ENCODE measurements at regions not wholly inside any gene's neighbourhood (a gene's known extent, or its start where the extent isn't known, plus 50 kb on each side); places are given as distances from the start of the nearest gene placed in this dataset.

GRCh38 chr13:74414458-74414857 lies 280.3 kb upstream of the KLF12 start:
- no peaks in the 10 kb centered on the region for H3K36me3 ChIP-seq
- no peak overlapping the region for H3K4me3 ChIP-seq
- no peaks in the 10 kb centered on the region for H3K9me3 ChIP-seq
- H3K4me1 ChIP-seq = no peaks in the 10 kb centered on the region
- intact Hi-C loops (cut with DNase I; ENCODE audit: low total_unique reads) (no loop called here), in situ Hi-C loops (cut with MboI; ENCODE audit: low pct_ligation_motif_present in 1 of 4, low pct_unique_long_range_greater_than_20kb in 1 of 4, low sequenced_read_pairs in 3 of 4) (no loop called here)
- H3K27me3 ChIP-seq = no peaks in the 10 kb centered on the region
- TF ChIP-seq EP300 (IDR thresholded peaks at IDR 0.05; ENCODE audit: low read depth) (no peak), CTCF (IDR thresholded peaks at IDR 0.05) (no peak), POLR2A (IDR thresholded peaks at IDR 0.05) (no peak), POLR2AphosphoS5 (IDR thresholded peaks at IDR 0.05) (no peak)
- 85% methylated on average over 6 of the region's 6 CpGs; no CpG with 5 or more reads in 1 of the 2 donors for WGBS, 2 donors (ENCODE audit: low coverage in 1 of 2)
- H3K27ac ChIP-seq = no peak overlapping the region
- DNase-seq = no peak

GRCh38 chr13:74413482-74413881 lies 279.3 kb upstream of the KLF12 start:
- TF ChIP-seq POLR2AphosphoS5 (IDR thresholded peaks at IDR 0.05) = no peak
- no peak for TF ChIP-seq EP300 (IDR thresholded peaks at IDR 0.05; ENCODE audit: low read depth)
- TF ChIP-seq POLR2A (IDR thresholded peaks at IDR 0.05) = no peak
- no peak for TF ChIP-seq CTCF (IDR thresholded peaks at IDR 0.05)
- H3K36me3 ChIP-seq = no peaks in the 10 kb centered on the region
- H3K27ac ChIP-seq = no peak overlapping the region
- H3K27me3 ChIP-seq = no peaks in the 10 kb centered on the region
- intact Hi-C loops (cut with DNase I; ENCODE audit: low total_unique reads) (no loop called here), in situ Hi-C loops (cut with MboI; ENCODE audit: low pct_ligation_motif_present in 1 of 4, low pct_unique_long_range_greater_than_20kb in 1 of 4, low sequenced_read_pairs in 3 of 4) (no loop called here)
- 90% methylated on average over 5 of the region's 8 CpGs; no CpG with 5 or more reads in 1 of the 2 donors for WGBS, 2 donors (ENCODE audit: low coverage in 1 of 2)
- H3K9me3 ChIP-seq = no peaks in the 10 kb centered on the region
- no peak overlapping the region for H3K4me3 ChIP-seq
- DNase-seq = no peak
- H3K4me1 ChIP-seq = no peaks in the 10 kb centered on the region

GRCh38 chr13:74409551-74409950 lies 275.3 kb upstream of the KLF12 start:
- Histone ChIP-seq H3K4me3 (no peak overlapping the region), H3K9me3 (no peaks in the 10 kb centered on the region), H3K36me3 (no peaks in the 10 kb centered on the region), H3K4me1 (no peaks in the 10 kb centered on the region), H3K27ac (no peak overlapping the region), H3K27me3 (no peaks in the 10 kb centered on the region)
- TF ChIP-seq EP300 (IDR thresholded peaks at IDR 0.05; ENCODE audit: low read depth) (no peak), POLR2AphosphoS5 (IDR thresholded peaks at IDR 0.05) (no peak), POLR2A (IDR thresholded peaks at IDR 0.05) (no peak), CTCF (IDR thresholded peaks at IDR 0.05) (no peak)
- 65 to 80% methylated on average over 5 of the region's 5 CpGs for WGBS, 2 donors (ENCODE audit: low coverage in 1 of 2)
- in situ Hi-C loops (cut with MboI; ENCODE audit: low pct_ligation_motif_present in 1 of 4, low pct_unique_long_range_greater_than_20kb in 1 of 4, low sequenced_read_pairs in 3 of 4) = no loop called here
- no peak for DNase-seq
- intact Hi-C loops (cut with DNase I; ENCODE audit: low total_unique reads) = no loop called here

- WGBS, 2 donors (ENCODE audit: low coverage in 1 of 2) = 60 to 67% methylated on average over 3 of the region's 3 CpGs
These were observed 272.2 kb upstream of the KLF12 start for GRCh38 chr13:74406420-74406819.

More at GRCh38 chr13:74406420-74406819, 272.2 kb upstream of the KLF12 start:
- TF ChIP-seq EP300 (IDR thresholded peaks at IDR 0.05; ENCODE audit: low read depth) (no peak), POLR2A (IDR thresholded peaks at IDR 0.05) (no peak), CTCF (IDR thresholded peaks at IDR 0.05) (no peak), POLR2AphosphoS5 (IDR thresholded peaks at IDR 0.05) (no peak)
- DNase-seq = no peak
- no peaks in the 10 kb centered on the region for H3K27me3 ChIP-seq
- in situ Hi-C loops (cut with MboI; ENCODE audit: low pct_ligation_motif_present in 1 of 4, low pct_unique_long_range_greater_than_20kb in 1 of 4, low sequenced_read_pairs in 3 of 4) (no loop called here), intact Hi-C loops (cut with DNase I; ENCODE audit: low total_unique reads) (no loop called here)
- no peaks in the 10 kb centered on the region for H3K9me3 ChIP-seq
- H3K4me3 ChIP-seq = no peak overlapping the region
- H3K36me3 ChIP-seq = no peaks in the 10 kb centered on the region
- no peak overlapping the region for H3K27ac ChIP-seq
- H3K4me1 ChIP-seq = no peaks in the 10 kb centered on the region
